ENCODE measurements at regions not wholly inside any gene's neighbourhood (a gene's known extent, or its start where the extent isn't known, plus 50 kb on each side); places are given as distances from the start of the nearest gene placed in this dataset.

DNA sequence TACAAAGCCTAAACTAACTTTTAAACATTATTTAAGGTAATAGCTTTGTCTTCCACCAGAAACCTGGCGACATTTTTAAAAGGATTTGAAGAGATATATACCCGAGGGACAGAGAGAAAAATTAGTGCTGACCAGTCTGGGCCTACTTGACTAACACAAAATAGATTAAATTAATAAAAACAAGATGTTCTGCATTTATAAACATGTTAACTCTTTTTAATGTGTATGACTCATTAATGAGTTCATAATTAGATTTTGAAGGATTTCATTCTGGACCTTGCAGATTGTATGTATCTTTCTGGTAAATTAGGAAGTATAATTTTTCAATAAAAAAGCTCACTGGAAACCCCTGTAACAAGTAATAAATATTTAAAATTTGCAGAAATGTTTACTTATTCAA lies 459.1 kb upstream of the CDH9 start:
- Histone ChIP-seq H3K9me3 (ENCODE audit: control insufficient read depth, insufficient read depth, low read depth, low read length) (no peaks in the 10 kb centered on the region), H3K4me1 (ENCODE audit: control insufficient read depth, extremely low read depth, insufficient read depth, low read length) (no peaks in the 10 kb centered on the region), H3K27me3 (ENCODE audit: control insufficient read depth, insufficient read depth, low read length) (no peaks in the 10 kb centered on the region), H3K4me3 (replicated peaks in 1 of 4; ENCODE audit: control extremely low read depth in 1 of 4, insufficient read depth in 1 of 4, low read depth in 3 of 4, low read length in 4 of 4) (no peak overlapping the region), H3K9ac (ENCODE audit: insufficient read depth, low read length) (no peak overlapping the region), H4K20me1 (ENCODE audit: control insufficient read depth, extremely low read depth, insufficient read depth, low read length) (no peaks in the 10 kb centered on the region), H3K36me3 (ENCODE audit: control insufficient read depth, insufficient read depth, low read length) (no peaks in the 10 kb centered on the region), H2AFZ (ENCODE audit: low read length) (no peak overlapping the region), H3K79me2 (ENCODE audit: control insufficient read depth, insufficient read depth, low read length) (no peaks in the 10 kb centered on the region), H3K4me2 (ENCODE audit: extremely low read depth, insufficient read depth, low read length) (no peak overlapping the region), H3K27ac (ENCODE audit: insufficient read depth, low read length) (no peak overlapping the region)
- TF ChIP-seq EZH2 (IDR thresholded peaks at IDR 0.05; ENCODE audit: low read length, missing control alignments) = no peak
- TF ChIP-seq CTCF (conservative IDR thresholded peaks at IDR 0.05 in 1 of 2, IDR thresholded peaks at IDR 0.05 in 1 of 2; ENCODE audit: low read depth in 1 of 2, low read length in 2 of 2) = no peak
- DNase-seq (ENCODE audit: low read depth in 2 of 2) = no peak

- TF ChIP-seq CTCF (conservative IDR thresholded peaks at IDR 0.05 in 1 of 2, IDR thresholded peaks at IDR 0.05 in 1 of 2; ENCODE audit: low read depth in 1 of 2, low read length in 2 of 2) = no peak
- TF ChIP-seq EZH2 (IDR thresholded peaks at IDR 0.05; ENCODE audit: low read length, missing control alignments) = no peak
- H3K27me3 ChIP-seq (ENCODE audit: control insufficient read depth, insufficient read depth, low read length) = no peaks in the 10 kb centered on the region
- H3K36me3 ChIP-seq (ENCODE audit: control insufficient read depth, insufficient read depth, low read length) = no peaks in the 10 kb centered on the region
- no peak overlapping the region for H3K27ac ChIP-seq (ENCODE audit: insufficient read depth, low read length)
- H2AFZ ChIP-seq (ENCODE audit: low read length) = no peak overlapping the region
- no peaks in the 10 kb centered on the region for H4K20me1 ChIP-seq (ENCODE audit: control insufficient read depth, extremely low read depth, insufficient read depth, low read length)
- H3K4me3 ChIP-seq (replicated peaks in 1 of 4; ENCODE audit: control extremely low read depth in 1 of 4, insufficient read depth in 1 of 4, low read depth in 3 of 4, low read length in 4 of 4) = no peak overlapping the region
- H3K9me3 ChIP-seq (ENCODE audit: control insufficient read depth, insufficient read depth, low read depth, low read length) = no peaks in the 10 kb centered on the region
- H3K4me1 ChIP-seq (ENCODE audit: control insufficient read depth, extremely low read depth, insufficient read depth, low read length) = no peaks in the 10 kb centered on the region
- no peak overlapping the region for H3K9ac ChIP-seq (ENCODE audit: insufficient read depth, low read length)
- H3K4me2 ChIP-seq (ENCODE audit: extremely low read depth, insufficient read depth, low read length) = no peak overlapping the region
- DNase-seq (ENCODE audit: low read depth in 2 of 2) = peak in 1 of 2 donors; percentile 38
- H3K79me2 ChIP-seq (ENCODE audit: control insufficient read depth, insufficient read depth, low read length) = no peaks in the 10 kb centered on the region
Observed at GRCh38 chr5:27494887-27495286, 456.5 kb upstream of the CDH9 start.

DNA sequence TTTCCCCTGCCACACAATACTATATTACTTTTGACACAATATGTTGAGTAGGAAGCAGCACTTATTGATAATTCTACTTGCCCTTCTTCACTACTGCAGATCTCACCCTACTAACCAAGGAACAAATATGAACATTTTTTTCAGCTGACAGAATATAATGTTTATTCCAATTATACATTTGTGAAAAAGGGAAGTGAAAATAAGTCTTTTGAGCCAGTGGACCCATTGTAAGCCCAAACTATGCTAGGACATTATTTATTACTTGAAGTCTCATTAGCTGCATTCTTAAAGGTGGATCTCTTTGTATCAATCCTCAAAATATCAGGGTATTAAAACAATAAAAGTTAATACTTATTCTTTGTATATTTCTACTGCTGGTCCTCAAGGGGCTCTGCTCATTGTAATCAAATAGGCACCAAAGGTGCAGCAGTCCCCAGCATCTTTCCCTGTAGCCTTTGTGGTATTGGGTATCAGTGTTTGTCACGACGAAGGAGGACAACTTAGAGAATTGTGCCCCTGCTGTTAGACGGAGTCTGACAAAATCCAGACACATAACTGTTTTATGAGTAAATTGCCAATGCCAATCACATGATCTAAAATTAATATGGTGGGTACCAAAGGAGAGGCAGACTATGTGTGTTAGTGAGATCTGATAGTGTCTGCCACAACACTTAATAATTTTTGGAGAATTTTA lies 453.5 kb upstream of the CDH9 start:
- no peak for DNase-seq (ENCODE audit: low read depth in 2 of 2)
- Histone ChIP-seq H4K20me1 (ENCODE audit: control insufficient read depth, extremely low read depth, insufficient read depth, low read length) (no peaks in the 10 kb centered on the region), H3K4me3 (replicated peaks in 1 of 4; ENCODE audit: control extremely low read depth in 1 of 4, insufficient read depth in 1 of 4, low read depth in 3 of 4, low read length in 4 of 4) (no peak overlapping the region), H3K36me3 (ENCODE audit: control insufficient read depth, insufficient read depth, low read length) (no peaks in the 10 kb centered on the region), H3K27ac (ENCODE audit: insufficient read depth, low read length) (no peak overlapping the region), H3K4me1 (ENCODE audit: control insufficient read depth, extremely low read depth, insufficient read depth, low read length) (no peaks in the 10 kb centered on the region), H3K4me2 (ENCODE audit: extremely low read depth, insufficient read depth, low read length) (no peak overlapping the region), H3K27me3 (ENCODE audit: control insufficient read depth, insufficient read depth, low read length) (no peaks in the 10 kb centered on the region), H3K9me3 (ENCODE audit: control insufficient read depth, insufficient read depth, low read depth, low read length) (no peaks in the 10 kb centered on the region), H3K9ac (ENCODE audit: insufficient read depth, low read length) (no peak overlapping the region), H2AFZ (ENCODE audit: low read length) (no peak overlapping the region), H3K79me2 (ENCODE audit: control insufficient read depth, insufficient read depth, low read length) (no peaks in the 10 kb centered on the region)
- no peak for TF ChIP-seq CTCF (conservative IDR thresholded peaks at IDR 0.05 in 1 of 2, IDR thresholded peaks at IDR 0.05 in 1 of 2; ENCODE audit: low read depth in 1 of 2, low read length in 2 of 2)
- TF ChIP-seq EZH2 (IDR thresholded peaks at IDR 0.05; ENCODE audit: low read length, missing control alignments) = no peak

All from fibroblast of lung (primary cell).